Activated T-cell treated with anti-CD3 and anti-CD28 coated beads, Interleukin-2, amount 50 U/mL, for 1 hour (primary cell): ENCODE measurements at regions not wholly inside any gene's neighbourhood (a gene's known extent, or its start where the extent isn't known, plus 50 kb on each side); places are given as distances from the start of the nearest gene placed in this dataset.
A peak's percentile ranks its signal among the peaks of the same experiment; 100 is the strongest.

ENCODE experiments used
- DNase-seq: peaks from one replicate; pipeline ENCODE4 v3.0.0-alpha.2; 2020

DNA sequence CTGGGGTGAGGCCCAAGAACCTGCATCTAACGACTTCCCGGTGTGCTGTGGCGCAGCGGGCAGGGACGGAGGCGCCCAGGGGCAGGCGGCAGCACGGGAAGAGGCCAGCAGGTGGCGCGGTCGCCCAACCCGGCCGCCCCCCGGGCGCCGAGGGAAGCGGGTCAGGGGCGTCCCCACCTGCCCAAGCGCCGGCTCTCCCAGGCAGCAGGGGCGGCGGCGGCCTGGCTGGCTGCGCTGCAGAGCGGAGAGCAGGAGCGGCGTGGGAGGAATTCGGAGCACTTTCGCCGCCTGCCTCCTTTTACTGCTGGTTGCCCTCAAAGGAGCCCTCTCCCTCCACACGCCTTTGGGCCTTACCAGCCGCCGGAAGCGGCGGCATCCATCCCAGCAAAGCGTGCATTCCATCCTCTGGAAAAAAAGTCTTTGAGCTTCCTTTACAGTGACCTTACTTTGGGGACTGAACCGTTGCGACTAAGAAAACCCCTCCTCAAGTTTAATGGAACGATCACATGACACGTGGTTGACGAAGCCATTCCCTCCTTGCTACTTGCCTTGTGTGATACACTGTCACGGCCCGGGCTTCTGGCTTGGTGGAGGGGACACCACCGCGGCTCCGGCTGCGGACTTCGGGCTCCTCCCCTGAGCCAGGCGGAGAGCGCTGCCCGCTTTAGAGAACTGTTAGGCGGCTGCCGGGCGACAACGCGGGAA is 106.8 kb upstream of the CLMP start:
- peak; percentile 75 for DNase-seq

DNA sequence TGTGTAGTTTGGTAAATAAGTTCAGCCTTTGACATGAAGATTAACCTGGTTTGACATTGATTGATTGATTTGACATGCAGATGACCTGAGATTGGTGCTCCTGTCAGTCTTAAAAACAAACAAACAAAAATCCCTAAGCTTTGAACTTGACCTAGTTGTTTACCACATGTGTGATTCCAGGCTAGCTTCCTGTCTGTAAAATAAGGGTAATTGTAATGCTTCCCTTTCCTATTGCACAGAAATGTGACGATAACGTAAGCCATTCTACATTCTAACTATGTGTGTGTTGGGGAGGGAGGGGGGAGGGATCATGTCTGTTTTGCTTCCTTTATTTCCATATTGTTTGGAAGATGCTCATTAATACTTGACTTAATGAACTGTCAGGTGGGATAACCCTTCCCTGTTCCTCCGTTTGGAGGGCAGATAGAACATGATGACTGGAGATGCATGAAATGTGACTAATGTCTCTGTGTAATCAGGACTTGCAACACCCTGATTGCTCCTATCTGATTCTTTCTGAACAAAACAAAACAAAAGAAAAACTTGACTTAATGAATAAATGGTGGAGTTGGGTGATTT is 106.1 kb upstream of the CLMP start:
- no peak for DNase-seq

DNA sequence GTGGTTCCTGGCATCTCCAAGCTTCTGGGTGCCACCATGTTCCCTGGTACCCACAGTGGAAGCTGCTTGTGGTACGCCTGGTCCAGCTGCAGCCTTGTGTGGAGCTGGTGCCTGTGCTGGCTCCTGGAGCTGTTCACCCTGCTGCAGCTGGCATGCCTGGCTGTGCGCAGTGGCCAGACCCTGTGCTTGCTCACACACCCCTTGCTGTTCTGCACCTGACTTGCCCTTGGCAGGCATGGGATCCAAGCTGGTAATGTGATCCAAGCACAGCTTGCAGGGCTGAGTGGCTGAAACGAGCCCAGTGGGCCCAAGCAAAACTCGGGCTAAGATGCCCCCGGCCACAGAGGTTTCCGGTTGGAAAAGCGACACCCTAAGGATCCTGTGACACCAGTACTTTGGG is 104.7 kb upstream of the CLMP start:
- DNase-seq: no peak

DNA sequence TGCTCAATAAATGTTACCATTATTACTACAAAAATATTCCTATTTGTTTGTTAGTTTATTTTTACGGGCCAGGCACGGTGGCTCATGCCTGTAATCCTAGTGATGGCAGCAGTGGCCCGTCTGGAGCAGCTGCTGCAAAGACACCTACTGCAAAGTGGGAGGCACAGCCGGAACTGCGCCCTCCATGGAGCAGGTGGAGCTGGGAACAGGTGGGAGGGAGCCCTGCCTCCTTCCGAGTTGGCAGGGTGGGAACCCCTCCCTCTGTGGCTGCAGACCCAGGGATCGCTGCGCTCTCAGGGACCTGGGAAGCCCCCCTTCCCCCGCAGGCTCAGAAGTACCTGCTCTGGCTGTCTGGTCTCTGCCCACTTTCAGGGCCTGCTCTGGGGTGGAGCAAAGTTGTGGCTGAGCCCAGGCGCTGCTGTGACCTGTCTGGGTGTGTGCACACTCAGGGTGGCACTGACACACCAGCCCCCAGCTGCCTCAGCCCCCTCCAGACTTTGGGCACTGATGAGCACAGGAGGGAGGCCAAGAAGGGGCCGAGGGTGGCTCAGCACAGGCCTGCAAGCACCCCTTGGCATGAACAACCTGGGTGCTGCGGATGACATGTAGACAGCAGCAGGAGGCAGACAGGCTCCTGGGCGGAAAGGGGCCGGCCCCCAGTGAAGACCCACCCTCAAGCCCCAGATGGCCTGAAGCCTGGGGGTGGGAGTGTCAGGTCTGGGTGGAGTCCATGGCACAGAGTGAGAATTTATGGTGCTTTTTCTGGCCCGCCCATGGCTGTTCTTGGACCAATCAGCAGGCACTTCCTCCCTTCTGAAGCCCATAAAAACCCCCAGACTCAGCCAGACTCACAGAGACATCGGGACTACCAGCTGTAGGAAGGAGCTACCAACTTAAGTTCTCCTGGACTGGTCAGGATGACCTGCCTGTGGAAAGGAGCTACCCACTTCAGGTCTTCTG is 103.7 kb upstream of the CLMP start:
- DNase-seq: no peak

DNA sequence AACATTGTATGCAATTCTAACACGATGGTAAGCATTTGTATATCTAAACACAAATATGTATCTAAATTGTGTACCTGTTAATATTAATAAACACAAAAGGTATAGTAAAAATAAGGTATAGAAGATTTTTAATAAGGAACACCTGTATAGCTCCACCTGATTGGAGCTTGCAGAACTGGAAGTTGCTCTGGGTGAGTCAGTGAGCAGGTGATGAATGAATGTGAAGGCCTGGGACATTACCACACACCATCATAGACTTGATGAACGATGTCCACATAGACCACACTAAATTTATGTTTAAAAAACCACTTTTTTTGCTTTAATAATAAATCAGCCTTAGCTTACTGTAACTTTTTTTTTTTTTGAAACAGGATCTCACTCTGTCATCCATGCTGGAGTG is 97.6 kb upstream of the CLMP start:
- no peak for DNase-seq

DNA sequence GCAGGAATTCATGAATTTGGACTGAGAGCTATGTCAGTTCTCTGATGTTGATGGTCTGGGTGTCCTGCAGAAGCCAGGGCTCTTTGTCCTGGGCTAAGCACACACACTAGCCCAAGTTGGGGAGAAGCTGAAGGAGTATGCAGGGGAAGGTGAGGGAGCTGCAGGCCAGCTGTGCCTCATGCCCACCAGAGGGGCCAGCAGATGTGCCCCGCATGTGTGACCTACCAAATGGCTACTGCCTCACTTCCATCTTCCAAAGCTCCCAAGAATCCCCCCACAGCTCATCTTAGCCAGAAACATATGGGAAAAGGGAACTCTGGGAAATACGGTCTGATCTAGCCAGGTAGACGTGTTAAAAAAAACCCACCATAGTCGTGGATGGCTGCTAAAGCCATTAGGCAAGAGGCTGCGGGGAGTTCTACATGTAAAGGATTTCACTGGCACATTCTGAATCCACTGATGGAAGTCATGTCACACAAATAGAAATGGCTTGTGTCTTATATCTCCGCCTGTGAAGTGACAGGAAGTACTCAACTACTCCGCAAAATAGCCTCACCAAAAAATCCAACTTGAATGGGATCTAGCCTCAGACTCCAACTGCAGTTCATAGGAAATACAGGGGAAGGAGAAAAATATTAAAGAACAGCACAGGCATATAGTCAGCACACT is 96.3 kb upstream of the CLMP start:
- no peak for DNase-seq

DNA sequence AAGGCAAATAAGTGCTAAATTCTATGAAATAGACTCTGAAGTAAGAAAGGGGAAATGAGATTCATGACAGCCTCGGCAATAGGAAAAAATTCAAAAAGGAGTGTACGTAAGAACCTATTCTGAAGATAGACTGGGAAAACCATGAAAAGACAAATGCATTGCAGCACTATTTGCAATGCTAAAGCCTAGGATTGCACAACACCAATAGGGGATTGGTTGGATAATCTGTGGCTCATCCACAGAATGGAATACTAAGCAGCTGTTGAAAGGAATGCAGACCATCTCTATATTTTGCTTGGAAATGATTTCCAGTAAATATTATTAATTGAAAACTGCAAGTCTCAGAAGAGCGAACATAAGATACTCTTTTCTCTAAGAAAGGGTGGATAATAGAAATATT is 91.7 kb upstream of the CLMP start:
- DNase-seq: no peak

DNA sequence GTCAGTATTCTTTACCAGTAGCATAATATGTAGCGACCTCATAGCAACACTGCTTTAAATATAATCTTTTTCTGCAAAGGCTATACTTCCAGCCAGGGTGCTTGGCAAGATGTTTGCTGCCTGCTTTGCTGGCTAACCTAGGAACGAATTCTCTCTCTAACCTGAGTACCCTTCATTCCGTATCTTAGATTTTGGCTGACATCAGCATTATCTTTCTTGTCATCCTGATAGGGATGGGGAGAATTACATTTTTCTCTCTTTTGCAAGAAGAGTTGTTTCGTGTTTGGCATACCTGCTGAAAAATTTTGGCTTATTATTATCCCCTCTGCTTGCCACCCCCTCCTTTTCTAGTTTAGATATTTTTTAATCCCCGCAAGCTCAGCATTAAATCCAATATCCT is 91.2 kb upstream of the CLMP start:
- no peak for DNase-seq

DNA sequence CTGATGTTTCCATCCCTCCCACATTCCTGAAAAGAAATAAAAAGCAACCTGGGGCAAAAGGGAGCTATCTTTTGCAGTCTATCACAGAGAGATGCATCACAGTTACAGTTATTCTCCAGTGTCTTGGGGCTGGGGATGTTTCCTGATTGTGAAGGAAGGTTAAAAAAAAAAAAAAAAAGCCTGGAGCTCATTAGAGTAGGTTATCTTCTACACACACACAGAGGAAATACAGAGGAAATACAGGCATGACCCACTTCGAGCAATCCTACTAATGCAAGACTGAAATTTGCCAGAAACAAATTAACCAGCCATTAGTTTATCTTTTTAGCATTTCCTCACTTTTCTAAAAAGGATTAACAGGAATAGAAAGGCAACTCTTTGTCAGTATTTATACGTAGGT is 89.4 kb upstream of the CLMP start:
- no peak for DNase-seq

DNA sequence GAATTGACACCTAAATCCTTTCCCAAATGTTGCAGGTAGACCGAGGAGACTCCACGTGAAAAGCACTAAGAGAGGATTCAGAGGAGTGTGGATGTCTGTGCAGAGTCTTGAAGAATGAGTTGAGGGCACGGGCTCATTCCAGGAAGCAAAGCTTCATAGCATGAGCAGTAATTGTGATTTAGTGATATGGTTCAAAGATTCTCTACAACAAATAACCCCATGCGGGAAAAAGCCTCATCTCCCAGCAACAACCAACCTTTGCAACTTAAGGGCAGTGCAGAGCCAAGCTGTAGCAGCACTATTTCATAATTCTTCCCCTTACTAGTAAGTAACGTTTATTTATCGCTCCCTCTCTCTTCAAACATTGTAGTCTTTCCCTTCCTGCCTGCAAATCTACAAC is 87.5 kb upstream of the CLMP start:
- DNase-seq: no peak

DNA sequence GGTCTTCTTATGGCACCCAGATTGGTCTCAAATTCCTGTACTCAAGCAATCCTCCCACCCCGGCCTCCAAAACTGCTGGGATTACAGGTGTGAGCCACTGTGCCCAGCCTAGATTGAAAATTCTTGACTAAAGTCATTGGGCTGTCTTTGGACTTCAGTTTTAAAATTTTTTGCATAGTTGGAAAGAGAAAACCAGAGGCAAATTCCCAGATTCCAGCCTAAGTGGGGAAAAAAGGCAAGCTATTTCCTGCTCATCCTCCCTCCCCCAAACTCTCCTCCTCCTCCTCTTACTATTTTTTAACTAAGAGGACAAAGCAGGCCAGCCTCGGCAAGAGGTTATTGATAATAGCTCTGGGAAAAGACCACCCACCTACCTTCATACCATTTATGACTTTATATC is 78.6 kb upstream of the CLMP start:
- DNase-seq: no peak

DNA sequence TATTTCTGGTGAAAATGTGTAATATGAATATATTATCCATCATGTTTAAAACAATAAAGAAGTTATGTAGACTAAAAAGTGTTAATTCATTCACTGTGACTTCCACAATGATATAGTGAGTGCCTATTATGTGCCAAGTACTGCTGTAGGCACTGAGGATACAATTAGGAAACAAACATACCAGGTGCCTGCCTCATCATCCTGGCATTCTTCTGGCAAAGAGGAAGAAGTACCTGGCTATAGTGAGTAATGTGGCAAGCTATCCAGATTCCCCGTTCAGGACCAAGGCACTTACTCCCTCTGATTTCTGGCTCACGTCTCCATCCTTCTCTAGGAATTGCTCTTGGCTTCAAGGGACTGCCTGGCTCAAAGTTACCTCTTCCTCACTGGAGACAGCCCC is 77.5 kb upstream of the CLMP start:
- no peak for DNase-seq

DNA sequence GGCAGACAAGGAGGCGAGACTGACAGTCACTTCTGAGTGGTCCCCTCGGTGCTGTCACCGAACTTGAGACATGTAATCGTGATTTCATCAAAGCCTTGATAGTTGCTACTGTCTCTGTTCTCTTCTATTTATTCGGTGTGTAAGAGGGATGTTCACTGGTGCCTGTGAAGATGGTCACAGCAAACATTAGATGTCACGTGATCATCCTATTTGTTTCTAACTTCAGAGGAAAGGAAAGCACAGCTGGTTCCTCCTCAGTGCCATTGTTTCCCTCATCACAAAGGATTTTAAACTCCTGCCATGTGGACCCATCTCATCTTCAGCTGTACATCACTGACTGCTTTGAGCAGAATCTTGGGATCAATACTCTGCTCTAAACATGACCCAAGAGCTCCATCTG is 73.1 kb upstream of the CLMP start:
- DNase-seq: no peak

DNA sequence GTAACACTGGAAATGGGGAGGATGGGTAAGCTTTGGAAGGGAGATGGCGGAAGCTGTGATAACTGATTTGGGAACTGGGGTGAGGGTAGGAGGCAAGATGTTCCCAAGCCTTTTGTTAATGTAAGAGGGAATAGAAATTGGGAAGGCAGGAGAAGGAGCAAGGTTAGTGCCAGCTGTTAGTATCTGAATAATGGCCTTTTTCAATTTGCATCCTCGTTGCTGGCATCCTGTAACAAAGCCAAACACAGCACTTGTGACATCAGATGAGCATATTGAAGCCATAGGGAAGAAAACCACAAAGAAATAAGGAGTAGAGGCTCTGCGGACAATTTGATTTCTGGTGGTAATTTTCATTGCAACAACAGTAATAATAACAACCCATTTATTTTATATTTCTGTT is 70.9 kb upstream of the CLMP start:
- DNase-seq: no peak

DNA sequence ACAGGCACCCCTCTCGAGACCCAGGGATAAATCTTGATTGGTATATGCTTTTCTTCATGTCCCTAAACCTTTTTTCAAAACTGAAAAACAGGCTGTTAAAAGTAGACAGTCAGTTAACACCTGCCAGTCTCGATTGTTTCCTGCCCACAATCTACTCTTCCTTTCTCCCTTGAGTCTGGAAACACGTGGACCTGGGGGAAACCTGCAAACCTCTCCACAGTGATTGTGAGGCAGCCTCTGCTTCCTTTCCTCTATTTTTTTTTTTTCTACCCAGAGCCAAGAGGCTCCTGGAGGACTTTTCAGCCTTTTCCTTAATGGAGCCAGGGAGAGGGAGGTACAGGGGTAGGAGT is 69.4 kb upstream of the CLMP start:
- no peak for DNase-seq

DNA sequence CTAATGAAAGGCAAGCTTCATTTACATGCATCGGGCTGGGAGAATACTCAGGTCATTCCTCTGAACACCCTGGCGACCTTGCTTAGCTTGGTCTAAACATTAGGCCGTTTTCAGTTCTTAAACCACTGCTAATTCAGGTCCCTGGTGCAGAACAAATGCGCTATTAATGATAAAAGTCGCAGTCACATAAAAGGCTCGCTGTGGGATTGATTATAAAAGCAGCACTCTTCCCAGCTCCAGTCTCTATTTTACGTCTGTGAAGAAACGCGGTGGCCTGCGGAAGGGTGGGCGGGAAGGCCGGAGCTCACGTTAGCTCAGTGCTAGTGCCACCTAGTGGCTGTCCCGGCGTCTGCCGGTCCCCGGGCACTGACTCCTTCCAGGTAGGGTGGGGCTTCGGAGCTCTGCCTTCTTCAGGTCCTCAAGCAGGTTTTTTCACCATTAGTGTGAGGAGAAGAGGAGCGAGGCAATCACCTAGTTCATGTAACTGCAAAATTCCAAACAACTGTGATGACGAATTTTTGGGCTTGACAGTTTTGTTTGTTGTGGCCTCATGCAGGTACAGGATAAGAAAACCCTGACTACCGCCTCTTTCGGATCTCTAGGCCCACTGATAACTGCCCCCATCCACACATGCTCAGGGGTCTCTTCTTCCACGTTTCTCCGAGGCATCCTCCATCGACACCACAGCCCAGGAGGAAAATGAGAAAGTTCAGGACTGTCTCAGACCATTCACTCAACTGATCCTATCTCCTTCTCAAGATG is 66.5 kb upstream of the CLMP start:
- peak; percentile 62 for DNase-seq

DNA sequence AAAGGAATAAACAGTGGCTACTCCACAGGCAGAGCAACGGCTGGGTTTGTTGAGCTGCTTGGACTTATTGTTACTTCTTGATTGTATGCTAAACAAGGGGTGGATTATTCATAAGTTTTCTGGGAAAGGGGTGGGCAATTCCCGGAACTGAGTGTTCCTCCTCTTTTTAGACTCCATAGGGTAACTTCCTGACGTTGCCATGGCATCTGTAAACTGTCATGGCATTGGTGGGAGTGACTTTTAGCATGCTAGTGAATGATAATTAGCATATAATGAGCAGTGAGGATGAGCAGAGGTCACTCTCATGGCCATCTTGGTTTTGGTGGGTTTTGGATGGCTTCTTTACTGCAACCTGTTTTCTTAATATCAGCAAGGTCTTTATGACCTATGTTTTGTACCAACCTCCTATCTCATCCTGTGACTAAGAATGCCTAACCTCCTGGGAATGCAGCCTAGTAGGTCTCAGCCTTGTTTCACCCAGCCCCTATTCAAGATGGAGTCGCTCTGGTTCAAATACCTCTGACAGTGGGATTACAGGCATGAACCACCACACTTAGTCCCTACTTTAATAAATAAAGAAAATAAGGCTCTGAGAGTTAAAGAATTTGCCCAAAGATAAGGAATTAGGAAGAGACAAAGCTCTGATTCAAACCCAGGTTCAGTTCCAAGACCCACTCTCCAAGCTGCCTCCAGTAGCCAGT is 65.6 kb upstream of the CLMP start:
- no peak for DNase-seq

DNA sequence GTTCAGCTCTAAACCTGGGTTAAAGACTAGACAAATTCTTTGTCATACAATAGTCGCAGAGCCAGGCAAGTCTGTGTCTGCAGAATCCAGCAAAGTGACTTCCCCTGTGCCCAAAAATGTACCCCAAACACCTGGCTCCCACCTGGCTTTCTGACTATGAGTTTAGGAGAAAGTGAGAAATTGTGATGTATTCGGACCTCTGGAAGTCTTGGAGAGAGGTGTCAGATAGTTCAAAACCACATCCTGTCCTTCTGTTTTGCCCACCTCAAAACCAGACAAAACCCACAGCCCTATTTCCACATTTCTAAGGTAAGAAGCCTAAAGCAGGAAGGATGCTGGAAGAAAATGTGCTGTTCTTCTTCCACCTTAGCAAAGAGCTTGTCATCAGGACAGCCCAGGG is 63.8 kb upstream of the CLMP start:
- no peak for DNase-seq

DNA sequence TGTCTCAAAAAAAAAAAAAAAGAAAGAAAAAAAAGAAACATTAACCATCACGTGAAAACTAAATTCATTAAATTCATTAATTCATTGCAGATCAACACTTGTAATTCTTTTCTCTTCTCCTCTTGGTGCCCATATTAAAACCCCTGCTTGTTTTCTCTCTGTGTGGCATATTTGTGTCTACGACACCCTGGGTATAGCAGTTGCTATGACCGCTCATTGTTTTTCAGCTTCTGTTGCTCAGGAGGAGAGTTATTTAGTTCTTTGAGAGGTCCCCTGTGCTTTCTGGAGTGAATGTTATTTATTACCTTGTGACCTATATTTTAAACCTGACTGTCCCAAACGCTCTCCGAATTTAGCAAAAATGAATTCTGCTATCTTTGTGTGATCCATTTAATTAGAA is 62.3 kb upstream of the CLMP start:
- no peak for DNase-seq

DNA sequence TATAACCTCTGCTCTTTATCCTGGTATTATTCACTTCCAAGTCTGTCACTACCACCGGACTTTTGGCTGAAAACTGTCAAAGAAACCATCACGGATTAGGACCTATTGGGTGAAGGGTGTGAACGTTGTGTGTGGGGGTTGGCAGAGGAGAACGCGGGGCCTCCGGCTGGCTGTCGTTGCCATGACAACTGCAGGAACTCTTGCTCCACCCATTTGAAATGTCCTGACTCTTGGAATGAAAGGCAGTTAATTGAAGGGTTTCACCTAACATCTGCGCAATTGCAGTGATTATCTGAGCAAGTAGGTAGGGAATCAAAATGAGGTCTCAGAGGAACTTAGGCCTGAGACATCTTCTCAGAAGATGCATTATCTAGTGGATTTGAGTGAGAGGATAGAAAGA is 60.9 kb upstream of the CLMP start:
- no peak for DNase-seq

DNA sequence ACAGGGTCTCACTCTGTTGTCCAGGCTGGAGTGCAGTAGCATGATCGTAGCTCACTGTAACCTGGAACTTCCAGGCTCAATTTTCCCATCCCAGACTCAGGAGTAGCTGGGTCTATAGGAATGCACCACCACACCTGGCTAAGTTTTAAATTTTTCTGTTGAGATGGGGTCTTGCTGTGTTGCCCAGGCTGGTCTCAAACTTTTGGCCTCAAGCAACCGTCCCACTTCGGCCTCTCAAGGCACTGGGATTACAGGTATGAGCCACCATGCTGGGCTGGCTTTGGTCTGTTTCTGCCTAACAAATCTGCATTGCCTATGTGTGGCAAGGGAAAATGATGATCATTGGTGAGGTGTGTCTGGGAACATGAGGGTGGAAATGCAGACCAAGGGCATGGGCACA is 59.3 kb upstream of the CLMP start:
- DNase-seq: no peak

DNA sequence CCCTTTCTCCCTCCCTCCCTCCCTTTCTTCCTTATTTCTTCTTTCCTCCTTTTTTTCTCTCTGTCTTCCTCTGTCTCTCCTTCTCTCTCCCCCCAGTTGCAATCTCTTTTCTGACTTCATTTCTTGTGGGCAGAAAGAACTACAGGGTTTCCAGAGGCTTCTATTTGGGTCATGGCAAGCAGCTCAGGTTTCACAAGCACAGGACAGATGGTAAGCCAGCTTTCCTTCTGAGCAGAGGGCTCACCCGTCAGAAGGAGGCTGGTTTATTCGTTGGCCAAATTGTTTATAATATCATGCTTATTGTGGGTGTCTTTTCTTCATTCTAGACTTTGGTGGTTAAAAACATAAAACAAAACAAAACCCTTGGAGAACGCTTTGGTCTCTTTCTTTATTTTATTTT is 58.9 kb upstream of the CLMP start:
- DNase-seq: no peak
